Fibroblast of gingiva (primary cell): ENCODE measurements at regions not wholly inside any gene's neighbourhood (a gene's known extent, or its start where the extent isn't known, plus 50 kb on each side); places are given as distances from the start of the nearest gene placed in this dataset.
"Not testable (repeated sequence)": the region's sequence is repeated elsewhere in the genome, so short reads cannot be mapped to it uniquely, and the experiment has no call there.

ENCODE experiments used
- DNase-seq: peaks from one replicate; pipeline ENCODE4 v3.0.0-alpha.2; 2011; ENCODE audit warnings: low read depth

GRCh38 chr2:17460371-17461086 lies 57.7 kb downstream of the RAD51AP2 start:
- no peak for DNase-seq

DNA sequence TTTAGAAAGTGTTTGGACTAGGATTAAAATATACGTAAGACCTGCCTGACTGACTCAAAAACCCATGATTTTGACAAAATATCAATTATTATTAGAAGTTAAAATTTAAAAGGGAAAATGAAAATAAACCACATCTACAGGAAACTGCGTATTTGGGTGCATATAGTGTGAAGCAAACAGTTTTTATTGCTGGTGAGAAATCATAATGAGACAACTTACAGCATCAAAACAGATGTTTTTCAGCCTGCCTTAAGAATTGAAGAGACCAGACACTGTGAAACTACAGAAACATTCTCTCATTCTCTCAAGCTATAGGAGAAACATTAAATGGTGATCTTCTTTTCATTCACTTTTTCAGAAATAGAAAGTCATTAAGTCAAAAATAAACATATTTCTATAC lies 62.9 kb downstream of the RAD51AP2 start:
- DNase-seq = no peak

DNA sequence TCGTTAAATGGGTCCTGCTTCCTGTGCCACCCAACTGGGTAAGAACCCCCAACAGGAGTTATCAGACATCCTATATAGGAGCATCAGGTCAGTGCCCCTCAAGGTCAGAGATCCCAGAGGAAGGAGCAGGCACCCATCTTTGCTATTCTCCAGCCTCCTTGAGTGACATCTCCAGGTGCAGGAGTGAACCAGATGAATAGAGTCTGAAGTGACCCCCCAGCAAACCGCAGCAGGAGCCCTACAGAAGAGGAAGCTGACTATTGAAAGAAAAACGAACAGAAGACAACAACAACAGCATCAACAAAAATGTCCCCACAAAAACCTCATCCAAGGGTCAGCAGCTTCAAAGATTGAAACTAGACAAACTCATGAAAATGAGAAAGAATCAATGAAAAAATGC lies 72.0 kb downstream of the RAD51AP2 start:
- DNase-seq = not testable (repeated sequence)

- no peak for DNase-seq
Measured at GRCh38 chr2:17445744-17446143, 72.5 kb downstream of the RAD51AP2 start.

GRCh38 chr2:17442334-17442733 lies 75.9 kb downstream of the RAD51AP2 start:
- DNase-seq = no peak

- no peak for DNase-seq
Measured at GRCh38 chr2:17441790-17442189, 76.5 kb downstream of the RAD51AP2 start.

- DNase-seq = no peak
Measured at GRCh38 chr2:17441055-17441771, 77.0 kb downstream of the RAD51AP2 start.

GRCh38 chr2:17430326-17430725 lies 87.9 kb downstream of the RAD51AP2 start:
- no peak for DNase-seq

DNA sequence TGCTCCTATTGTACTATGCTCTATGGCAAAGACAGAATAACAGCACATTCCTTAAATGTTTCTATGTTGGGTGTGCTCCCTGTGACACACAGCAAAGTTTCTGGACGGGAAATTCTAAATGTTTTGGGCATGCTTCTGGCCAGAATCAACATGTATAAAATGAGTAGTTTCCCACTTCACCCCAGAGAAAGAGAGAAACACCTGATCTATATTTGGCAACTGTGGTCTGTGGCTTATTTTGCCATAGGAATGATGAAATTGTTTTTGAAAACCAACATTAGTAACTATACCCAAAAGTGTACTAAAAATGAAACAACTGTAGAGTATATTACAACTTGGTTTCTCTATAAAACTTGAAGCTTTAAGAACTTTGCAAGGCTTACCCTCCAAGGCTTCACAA lies 89.1 kb downstream of the RAD51AP2 start:
- no peak for DNase-seq

- no peak for DNase-seq
Measured at GRCh38 chr2:17427401-17427800, 90.8 kb downstream of the RAD51AP2 start.

GRCh38 chr2:17426743-17427142 lies 91.5 kb downstream of the RAD51AP2 start:
- DNase-seq = no peak

- DNase-seq = no peak
Measured at GRCh38 chr2:17422061-17422460, 96.2 kb downstream of the RAD51AP2 start.

DNA sequence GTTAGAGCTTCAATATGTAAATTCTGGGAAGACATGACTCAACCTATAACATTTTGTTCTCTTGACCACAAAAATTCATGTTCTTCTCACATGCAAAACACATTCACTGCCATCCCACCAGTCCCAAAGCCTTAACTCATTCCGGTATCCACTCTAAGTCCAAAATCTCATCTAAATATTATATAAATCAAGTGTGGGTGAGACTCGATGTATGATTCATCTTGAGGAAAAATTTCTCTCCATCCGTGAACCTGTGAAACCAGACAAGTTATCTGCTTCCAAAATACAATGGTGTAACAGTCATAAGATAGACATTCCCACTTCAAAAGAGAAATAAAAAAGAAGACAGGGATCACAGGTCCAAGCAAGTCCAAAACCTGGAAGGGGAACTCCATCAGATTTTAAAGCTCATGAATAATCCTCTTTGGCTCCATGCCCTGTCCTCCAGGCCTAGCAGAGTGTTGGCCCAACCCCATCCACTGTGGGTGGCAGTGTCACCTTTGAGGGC lies 101.3 kb downstream of the RAD51AP2 start:
- no peak for DNase-seq

DNA sequence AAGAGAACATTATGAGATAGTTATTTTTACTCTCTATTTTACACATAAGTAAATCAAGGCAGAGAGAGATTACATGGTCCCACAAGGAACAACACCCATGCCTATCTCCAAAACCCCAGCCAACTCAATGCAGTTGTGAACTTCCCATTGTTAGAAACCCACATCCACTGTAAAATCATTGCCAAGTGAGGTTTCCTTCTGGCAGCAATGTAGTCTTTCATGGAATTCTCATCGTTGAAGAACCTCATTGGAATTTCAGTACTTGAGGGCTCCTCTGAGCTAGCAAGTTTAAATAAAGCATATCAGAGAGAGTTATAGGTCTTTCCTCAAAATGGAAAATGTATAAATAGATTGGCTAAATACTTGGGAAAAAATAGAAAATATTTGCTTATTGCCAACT lies 105.2 kb downstream of the RAD51AP2 start:
- DNase-seq = no peak

DNA sequence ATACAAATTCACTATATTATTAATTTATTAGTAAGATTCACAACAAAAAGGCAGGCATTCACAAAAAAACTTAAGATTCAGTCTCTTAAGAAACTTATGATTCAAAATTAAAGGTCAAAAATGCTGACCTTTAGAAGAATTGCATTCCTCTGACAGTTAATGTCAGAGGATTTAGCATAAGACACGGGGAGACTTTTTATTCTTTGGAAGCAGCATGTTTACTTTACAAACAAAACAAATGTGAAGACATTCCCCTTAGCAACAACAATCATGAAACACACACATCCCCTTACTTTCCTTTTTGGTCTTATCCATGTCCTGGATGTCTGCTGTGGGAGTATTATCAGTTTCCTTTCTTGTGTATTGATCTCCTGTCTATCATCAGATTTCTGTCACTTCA lies 117.1 kb downstream of the RAD51AP2 start:
- no peak for DNase-seq

DNA sequence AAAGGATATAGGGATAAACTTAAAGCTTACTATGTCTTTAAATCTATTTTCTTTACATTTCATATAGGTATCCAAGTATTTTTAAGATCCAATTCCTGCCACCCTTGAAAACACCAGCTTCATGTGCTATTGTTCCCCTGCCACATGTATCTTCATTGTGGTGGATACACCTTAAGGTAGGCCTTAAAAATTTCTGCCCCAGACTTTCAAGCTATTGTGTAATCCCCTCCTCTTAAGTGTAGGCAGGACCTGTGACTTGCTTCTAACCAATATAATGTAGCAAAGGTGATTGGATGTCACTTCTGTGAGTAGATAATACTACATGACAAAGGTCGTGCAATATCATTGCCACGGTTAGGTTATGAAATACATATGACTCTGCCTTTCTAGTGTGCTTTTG lies 119.5 kb downstream of the RAD51AP2 start:
- no peak for DNase-seq

DNA sequence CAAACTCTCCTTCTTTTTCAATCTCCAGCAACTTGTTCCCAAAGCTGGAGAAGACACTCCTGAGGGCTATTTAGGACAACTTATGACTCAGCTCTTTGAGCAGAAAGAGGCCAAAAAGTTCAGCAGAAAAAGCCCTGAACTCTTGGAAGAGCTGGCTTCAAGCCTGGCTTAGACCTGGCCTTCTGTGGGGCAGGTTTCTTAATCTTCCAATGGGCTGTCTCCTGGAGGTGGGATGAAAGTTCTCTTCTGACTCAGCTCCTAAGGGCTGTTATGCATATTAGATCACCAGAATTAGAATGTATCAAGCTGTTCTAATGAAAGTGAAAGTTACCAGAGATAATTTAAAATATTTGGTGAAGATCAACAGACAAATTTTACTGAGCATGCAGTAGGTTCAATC lies 129.4 kb downstream of the RAD51AP2 start:
- no peak for DNase-seq

DNA sequence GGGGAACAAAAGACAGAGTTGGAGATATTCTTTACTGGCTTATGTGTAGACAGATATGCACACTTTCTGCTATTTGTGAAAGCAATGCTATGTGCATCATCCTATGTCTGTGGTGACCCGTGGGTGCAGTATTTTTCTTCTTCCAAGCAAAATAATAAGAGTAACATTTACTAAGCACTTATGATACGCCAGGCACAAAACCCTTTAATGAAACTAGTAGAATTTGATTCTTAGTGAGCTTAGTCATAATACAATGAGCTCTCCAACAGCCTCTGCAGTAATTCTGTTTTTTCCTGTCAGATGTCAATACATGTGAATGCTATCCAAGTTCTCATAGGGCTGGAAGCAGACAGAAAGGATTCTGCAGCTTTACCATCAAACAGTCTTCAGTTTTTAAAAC lies 130.6 kb downstream of the RAD51AP2 start:
- no peak for DNase-seq

DNA sequence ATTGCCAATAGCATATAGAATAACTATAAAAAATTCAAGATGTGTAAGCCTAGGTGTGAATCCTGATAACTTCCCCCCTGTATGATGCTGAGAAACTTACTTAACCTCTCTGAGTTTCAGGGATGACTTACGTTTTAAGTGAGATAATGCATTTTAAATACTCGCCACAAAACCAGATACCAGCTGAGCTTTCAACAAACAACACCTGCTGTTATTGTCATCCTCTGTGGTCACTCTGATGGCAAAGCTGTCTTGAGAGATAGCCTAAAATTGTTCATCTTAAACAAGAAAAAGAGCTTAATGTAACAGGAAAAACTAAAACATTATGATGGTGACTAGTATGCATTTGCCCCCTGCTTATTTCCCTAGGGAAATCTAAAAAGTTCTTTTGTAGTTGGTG lies 131.5 kb downstream of the RAD51AP2 start:
- no peak for DNase-seq

GRCh38 chr2:17380003-17380402 lies 138.2 kb downstream of the RAD51AP2 start:
- DNase-seq = no peak

DNA sequence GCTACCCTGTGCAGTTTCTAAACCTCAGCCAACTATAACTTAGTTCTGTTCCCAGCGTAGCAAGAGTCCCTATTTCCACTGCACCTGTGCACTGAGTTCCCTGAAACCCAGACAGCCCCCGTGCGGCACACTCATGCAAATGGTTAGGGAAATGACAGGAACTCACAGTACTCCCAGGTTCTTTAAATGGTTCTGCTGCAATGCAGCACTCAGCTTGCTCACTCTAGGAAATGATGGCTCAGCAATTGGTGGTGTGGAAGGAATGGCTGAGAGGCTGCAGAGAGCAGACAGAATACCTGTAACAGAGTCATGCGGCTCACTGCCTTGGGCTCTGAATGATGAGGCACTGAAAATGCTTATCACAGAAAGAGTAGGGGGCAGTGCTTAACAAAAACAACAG lies 143.0 kb downstream of the RAD51AP2 start:
- no peak for DNase-seq

GRCh38 chr2:17373741-17374140 lies 144.5 kb downstream of the RAD51AP2 start:
- DNase-seq = no peak

DNA sequence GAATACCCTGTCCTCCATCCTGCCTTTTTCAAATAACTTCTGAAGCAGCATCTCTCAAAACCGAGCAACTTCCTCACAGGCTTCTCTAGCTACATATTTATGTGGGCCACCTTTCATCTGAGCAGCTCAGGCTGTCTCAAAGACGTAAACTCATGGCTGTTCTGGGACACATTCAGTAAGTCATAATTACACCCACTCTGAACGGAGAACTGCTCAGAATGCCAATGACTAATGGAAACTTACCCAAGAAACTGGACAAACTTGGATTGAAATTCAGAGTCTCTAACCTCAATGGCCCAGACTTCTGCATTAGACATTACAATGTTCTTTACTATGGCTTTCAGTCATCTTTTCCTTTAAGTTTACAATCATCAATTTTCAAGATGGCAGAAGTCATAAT lies 145.2 kb downstream of the RAD51AP2 start:
- DNase-seq = no peak

DNA sequence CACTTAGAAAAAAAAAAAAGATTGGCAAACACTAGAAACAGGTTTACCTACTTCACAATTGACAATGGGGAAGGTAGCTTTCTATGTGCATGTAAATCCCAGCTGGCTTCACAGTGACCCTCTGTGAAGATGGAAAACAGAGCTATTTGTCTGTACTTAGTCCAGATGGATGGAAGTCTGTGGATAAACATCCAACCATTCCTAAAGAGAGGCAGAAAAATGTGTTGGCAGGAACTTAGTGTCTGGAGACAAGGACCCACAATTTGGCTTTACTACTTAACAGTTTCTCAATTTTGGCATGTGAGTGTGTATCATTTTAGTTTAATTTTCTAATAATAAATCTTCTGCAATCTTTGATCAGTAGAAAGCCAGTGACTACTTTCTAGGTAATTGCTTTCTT lies 154.4 kb downstream of the RAD51AP2 start:
- no peak for DNase-seq
